Cardiac muscle cell (in vitro differentiated cells and primary cell): ENCODE measurements at regions not wholly inside any gene's neighbourhood (a gene's known extent, or its start where the extent isn't known, plus 50 kb on each side); places are given as distances from the start of the nearest gene placed in this dataset.
"Not testable (repeated sequence)": the region's sequence is repeated elsewhere in the genome, so short reads cannot be mapped to it uniquely, and the experiment has no call there.

Experiments used
- DNase-seq, 2 donors: peaks; one replicate each; pipeline versions ENCODE4 v3.0.0 to v3.0.0-alpha.2; 2010 to 2017; ENCODE audit warnings: low read depth in 1 of 2, low spot score in 1 of 2
- H3K27ac ChIP-seq: fragments of 200-600 bp; sonication (generic); 2 replicates; pipeline ENCODE4 v1.5.1; 2016
- H3K27me3 ChIP-seq: fragments of 200-600 bp; sonication (generic); 2 replicates; pipeline ENCODE4 v1.6.0; 2016; ENCODE audit warnings: control low read depth
- H3K36me3 ChIP-seq: fragments of 200-600 bp; sonication (generic); 2 replicates; pipeline ENCODE4 v1.5.1; 2016; ENCODE audit warnings: control low read depth
- H3K4me1 ChIP-seq: fragments of 200-600 bp; sonication (generic); 2 replicates; pipeline ENCODE4 v1.8.1; 2017; ENCODE audit warnings: low read depth, mild to moderate bottlenecking, mixed run types
- H3K4me3 ChIP-seq: fragments of 200-600 bp; sonication (generic); 2 replicates; pipeline ENCODE4 v1.5.1; 2016; ENCODE audit warnings: mild to moderate bottlenecking
- H3K9me3 ChIP-seq: fragments of 200-600 bp; sonication (generic); 2 replicates; pipeline ENCODE4 v1.5.1; 2017; ENCODE audit warnings: low read depth, mild to moderate bottlenecking, control low read depth
- TF ChIP-seq, protein P1 (sequence below): IDR thresholded peaks from 2 replicates; pipeline ENCODE4 v1.5.1; 2012; ENCODE audit warnings: low read depth, mild to moderate bottlenecking, low read length

DNA sequence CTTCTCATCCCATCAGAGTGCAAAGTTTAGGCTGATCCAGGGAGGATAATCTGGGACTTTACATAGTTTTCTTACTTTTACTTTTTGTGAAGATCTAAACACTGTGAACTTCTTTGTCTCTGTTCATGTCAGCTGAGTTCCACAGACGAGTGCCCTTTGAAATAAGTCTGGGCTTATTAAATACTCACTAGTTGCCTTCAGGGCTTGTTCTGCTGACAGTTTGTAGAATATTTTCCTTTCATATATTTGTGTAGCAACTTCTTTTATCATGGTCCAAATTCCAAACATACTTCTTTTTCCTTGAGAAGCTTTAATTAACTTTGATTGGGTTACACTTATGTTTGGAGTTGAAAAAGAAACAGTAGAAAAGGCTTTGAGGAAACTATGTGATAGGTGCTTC, 109.6 kb downstream of the SH2D1A start:
- H3K36me3 ChIP-seq: no peaks in the 10 kb centered on the region
- H3K9me3 ChIP-seq: no peaks in the 10 kb centered on the region
- no peak overlapping the region for H3K4me3 ChIP-seq
- H3K4me1 ChIP-seq: no peaks in the 10 kb centered on the region
- no peak for DNase-seq
- no peak overlapping the region for H3K27ac ChIP-seq
- TF ChIP-seq, protein P1, sequence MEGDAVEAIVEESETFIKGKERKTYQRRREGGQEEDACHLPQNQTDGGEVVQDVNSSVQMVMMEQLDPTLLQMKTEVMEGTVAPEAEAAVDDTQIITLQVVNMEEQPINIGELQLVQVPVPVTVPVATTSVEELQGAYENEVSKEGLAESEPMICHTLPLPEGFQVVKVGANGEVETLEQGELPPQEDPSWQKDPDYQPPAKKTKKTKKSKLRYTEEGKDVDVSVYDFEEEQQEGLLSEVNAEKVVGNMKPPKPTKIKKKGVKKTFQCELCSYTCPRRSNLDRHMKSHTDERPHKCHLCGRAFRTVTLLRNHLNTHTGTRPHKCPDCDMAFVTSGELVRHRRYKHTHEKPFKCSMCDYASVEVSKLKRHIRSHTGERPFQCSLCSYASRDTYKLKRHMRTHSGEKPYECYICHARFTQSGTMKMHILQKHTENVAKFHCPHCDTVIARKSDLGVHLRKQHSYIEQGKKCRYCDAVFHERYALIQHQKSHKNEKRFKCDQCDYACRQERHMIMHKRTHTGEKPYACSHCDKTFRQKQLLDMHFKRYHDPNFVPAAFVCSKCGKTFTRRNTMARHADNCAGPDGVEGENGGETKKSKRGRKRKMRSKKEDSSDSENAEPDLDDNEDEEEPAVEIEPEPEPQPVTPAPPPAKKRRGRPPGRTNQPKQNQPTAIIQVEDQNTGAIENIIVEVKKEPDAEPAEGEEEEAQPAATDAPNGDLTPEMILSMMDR: no peak
- no peaks in the 10 kb centered on the region for H3K27me3 ChIP-seq

DNA sequence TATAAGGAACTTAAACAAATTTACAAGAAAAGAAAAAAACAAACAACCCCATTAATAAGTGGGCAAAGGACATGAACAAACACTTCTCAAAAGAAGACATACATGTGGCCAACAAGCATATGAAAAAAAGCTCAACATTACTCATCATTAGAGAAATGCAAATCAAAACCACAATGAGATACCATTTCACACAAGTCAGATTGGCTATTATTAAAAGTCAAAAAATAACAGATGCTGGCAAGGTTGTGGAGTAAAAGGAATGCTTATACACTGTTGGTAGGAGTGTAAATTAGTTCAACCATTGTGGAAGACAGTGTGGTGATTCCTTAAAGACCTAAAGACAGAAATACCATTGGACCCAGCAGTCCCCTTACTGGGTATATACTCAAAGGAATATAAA, 113.5 kb downstream of the SH2D1A start:
- H3K4me1 ChIP-seq, DNase-seq, H3K4me3 ChIP-seq, H3K27me3 ChIP-seq, H3K27ac ChIP-seq, H3K9me3 ChIP-seq, H3K36me3 ChIP-seq: not testable (repeated sequence)

DNA sequence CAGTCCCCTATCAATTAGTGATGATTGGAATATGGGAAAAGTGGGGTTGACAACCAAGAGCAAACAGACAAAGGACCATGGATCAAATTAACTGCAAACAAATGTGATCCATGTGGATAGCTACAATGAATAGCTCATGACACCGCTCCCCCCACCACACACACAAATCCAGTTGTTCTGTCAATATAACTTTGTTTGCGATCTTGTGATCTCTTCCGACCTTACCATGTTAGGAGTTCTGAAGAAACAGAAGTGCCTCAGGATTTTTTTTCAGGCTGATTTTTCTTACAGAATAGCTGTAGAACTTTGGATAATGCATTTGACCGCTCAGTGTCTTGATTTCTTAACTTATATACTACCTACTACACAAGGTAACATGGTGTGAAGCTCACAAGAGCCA, 116.6 kb downstream of the SH2D1A start:
- H3K9me3 ChIP-seq: no peaks in the 10 kb centered on the region
- H3K27ac ChIP-seq: no peak overlapping the region
- H3K27me3 ChIP-seq: no peaks in the 10 kb centered on the region
- no peaks in the 10 kb centered on the region for H3K4me1 ChIP-seq
- TF ChIP-seq, protein P1: no peak
- no peak for DNase-seq
- no peak overlapping the region for H3K4me3 ChIP-seq
- no peaks in the 10 kb centered on the region for H3K36me3 ChIP-seq

DNA sequence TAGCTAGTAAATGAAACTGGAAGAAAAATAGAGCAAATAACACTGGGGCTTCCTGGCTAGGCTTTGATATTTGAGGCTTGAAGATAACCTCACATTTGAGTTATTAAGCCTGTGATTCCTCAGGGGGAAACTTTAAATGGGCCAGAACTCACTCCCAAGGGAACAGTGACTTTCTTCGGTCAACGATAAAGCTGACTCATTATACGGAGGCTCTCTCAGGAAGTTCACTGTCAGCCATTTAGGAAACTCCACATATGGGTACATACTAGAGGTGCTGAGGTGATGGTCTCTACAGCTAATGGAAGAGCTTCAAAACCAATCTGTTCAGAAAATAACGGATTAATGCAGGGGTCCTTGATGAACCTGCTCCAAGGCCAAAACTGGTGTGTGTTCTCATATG, 120.8 kb downstream of the SH2D1A start:
- H3K27ac ChIP-seq: no peak overlapping the region
- TF ChIP-seq, protein P1: no peak
- no peak overlapping the region for H3K4me3 ChIP-seq
- H3K9me3 ChIP-seq: no peaks in the 10 kb centered on the region
- no peak for DNase-seq
- H3K27me3 ChIP-seq: no peaks in the 10 kb centered on the region
- H3K4me1 ChIP-seq: no peaks in the 10 kb centered on the region
- no peaks in the 10 kb centered on the region for H3K36me3 ChIP-seq

DNA sequence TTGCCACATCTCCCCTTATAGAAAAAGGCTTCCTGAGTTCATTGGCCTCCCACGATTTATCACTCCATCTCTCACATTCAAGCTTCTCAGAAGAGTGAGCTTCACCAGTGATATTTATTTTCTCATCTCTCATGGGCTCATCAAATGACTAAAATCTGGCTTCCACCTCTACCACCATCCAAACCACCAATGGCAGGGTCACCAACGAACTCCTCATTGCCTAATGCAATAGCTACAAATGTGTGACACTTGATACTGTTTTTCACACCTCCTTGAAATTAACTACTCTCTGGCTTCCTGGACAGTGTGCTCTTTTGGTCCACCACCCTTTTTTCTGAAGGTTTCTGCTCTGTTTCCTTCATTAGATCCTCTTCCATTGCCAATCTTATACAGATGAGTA, 129.0 kb downstream of the SH2D1A start:
- H3K27me3 ChIP-seq: no peaks in the 10 kb centered on the region
- H3K36me3 ChIP-seq: no peaks in the 10 kb centered on the region
- no peaks in the 10 kb centered on the region for H3K9me3 ChIP-seq
- no peak overlapping the region for H3K4me3 ChIP-seq
- H3K4me1 ChIP-seq: no peaks in the 10 kb centered on the region
- TF ChIP-seq, protein P1: no peak
- no peak overlapping the region for H3K27ac ChIP-seq
- no peak for DNase-seq

DNA sequence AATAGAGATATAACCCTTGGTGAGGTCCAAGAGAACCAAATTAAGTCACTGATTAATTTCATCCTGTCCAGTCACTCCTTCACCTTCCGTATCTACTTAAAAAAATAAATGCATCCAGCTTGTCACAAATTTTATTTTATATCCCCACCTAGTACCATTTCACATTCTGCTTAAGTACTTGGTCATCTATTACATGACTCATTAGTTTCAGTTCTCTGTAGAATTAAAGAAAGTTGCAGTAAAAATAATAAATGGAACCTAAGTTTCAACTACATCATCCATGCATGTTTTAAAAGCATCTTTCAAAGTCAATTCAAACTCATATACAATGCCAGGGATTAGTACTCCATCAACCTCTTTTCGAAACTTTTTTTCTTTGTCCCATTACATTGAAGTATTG, 130.2 kb downstream of the SH2D1A start:
- TF ChIP-seq, protein P1: no peak
- DNase-seq: no peak
- Histone ChIP-seq H3K36me3 (no peaks in the 10 kb centered on the region), H3K27me3 (no peaks in the 10 kb centered on the region), H3K27ac (no peak overlapping the region), H3K9me3 (no peaks in the 10 kb centered on the region), H3K4me1 (no peaks in the 10 kb centered on the region), H3K4me3 (no peak overlapping the region)
